RPMI7951 (cell line): ENCODE measurements at regions not wholly inside any gene's neighbourhood (a gene's known extent, or its start where the extent isn't known, plus 50 kb on each side); places are given as distances from the start of the nearest gene placed in this dataset.
"Not testable (repeated sequence)": the region's sequence is repeated elsewhere in the genome, so short reads cannot be mapped to it uniquely, and the experiment has no call there.

ENCODE experiments used
- DNase-seq: peaks from one replicate; pipeline ENCODE4 v3.0.0-alpha.2; 2012; ENCODE audit warnings: low read depth

DNA sequence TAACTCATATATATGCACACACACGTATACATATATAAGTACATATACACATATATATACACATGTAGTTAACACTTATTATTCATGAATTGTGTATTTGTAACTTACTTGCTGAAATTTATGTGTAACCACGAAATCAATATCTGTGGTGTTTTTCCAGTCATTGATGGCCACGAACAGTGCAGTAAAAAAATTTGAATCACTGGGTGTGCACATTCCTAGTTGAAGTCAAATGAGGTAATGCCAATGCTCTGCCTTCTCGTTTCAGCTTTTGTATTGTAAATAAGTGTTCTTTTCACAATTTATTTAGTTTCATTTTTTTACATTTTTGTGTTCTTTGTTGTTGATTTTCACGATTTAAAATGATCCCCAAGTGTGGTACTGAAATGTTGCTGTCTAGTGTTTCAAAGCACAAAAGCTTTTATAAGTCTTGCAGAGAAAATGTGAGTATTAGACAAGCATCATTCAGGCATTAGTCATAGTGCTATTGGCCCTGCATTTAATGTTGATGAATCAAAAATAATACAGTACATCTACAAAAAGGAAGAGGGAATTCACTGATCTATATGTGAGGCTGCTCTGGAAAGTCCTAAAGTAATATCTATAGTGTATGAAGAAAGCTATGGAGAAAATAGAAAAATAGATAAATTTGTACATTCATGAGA, 419.0 kb downstream of the DSC3 start:
- DNase-seq: no peak

DNA sequence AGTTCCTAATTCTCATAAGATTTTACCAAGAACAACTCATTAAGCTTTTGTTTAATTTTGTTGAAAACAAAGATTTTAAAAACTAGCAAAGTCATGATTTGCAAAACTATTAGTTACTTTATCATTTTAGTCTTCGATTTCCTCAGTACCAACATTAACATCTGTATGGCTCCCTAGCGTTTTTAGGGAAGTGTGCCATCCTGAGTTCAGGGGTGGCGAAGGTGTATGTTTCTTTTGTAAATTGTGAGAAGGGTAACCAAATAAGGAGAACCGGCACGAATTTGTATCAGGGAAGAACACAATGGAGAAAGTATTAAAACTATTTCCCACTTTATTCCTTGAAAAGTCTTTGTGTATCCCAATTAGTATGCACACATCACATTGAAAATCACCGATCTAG, 419.9 kb downstream of the DSC3 start:
- DNase-seq: no peak

DNA sequence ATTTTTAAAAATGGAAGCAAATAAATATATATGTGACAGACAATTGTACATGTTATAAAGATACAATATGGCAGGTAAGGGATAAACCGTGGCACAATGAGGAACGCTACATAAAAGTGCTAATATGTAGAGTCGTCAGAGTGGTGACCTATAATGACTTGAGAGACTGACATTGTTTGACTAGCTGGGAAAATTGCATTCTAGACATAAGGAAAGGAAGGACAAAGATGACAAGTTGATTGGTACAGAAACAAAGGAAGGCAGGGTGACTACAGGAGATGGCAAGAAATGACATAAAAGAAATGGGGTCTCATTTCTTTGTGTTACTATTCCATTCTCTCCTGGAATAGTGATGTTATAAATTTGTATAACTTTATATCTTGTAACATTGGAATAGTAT, 420.4 kb downstream of the DSC3 start:
- no peak for DNase-seq

DNA sequence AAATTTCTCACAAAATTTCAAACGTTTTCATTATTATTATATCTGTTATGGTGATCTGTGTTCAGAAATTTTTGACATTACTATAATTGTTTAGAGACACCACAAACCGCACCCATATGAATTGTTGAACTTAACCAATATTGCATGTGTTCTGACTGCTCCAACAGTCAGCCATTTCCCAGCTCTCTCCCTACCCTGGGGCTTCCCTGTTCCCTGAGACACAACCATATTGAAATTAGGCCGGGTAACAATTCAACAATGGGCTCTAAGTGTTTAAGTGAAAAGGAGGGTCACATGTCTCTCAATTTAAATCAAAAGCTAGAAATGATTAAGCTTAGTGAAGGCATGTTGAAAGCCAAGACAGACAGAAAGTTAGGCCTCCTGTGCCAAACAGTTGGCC, 424.0 kb downstream of the DSC3 start:
- no peak for DNase-seq

DNA sequence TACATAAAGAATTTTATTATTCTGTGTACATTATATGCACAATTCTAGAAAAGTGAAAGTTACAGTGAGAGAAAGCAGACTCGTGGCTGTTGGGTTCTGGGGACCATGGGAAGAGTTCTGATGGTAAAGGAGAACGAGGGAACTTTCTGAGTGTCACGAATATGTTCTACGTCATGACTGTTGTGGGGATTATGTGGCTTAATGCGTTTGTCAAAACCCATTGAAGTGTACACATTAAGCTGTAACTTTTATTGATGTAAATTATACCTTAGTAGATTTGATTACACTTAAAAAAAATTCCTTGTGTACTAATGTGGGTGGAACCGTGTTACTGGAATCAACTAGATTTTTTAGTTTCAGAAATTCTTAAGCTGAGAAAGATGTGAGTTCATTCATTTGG, 426.1 kb downstream of the DSC3 start:
- DNase-seq: no peak

DNA sequence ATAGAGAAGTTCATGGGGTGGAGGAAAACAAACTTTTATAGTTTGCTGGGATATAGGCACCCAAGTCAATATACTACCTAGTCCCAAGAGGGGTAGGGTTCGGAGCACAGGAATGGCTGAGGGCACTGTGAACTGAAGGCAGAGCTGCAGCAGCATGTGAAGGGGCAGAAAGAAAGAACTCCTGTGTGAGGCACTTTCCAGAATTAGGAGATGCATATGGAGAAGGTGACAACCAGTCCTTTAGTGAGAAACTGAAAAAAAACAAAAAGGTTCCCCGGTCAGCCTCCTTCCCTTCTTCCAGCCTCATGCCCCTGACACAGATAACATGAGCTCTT, 429.1 kb downstream of the DSC3 start:
- no peak for DNase-seq

DNA sequence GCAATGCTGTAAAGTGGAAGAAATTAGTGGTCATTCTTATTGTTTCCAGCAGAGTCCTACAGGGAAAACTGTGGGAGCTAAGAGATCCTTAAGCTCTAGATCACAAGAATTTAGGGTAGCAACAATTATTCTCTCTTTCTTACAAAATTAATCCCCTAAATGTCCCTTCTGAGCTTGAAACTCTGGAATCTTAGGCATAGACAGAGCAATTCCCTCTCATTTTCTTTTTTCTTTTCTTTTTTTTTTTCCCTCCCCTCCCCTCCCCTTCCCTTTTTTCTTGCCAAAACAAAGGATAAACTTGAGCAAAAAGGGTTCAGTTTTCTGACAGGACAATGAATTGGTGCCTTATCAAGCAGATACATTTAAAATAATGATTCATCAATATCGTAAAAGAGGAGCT, 441.0 kb downstream of the DSC3 start:
- no peak for DNase-seq

DNA sequence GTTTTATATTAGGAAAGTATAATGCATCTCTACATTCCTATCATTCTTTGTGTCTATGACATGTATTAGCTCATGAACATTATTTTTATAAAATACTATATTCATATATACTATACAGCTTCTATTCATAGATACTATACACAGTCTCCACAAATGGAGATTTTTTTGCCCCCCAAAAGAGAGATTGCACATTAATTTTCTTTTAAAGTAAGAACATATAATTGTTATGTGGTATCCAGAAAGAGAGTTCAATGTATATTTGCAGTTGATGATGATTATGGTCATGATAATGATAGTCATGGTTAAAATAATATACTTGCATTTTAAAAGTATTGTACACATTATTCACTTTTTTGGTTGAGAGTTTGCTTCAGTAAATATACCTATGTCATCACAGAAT, 445.3 kb downstream of the DSC3 start:
- no peak for DNase-seq

DNA sequence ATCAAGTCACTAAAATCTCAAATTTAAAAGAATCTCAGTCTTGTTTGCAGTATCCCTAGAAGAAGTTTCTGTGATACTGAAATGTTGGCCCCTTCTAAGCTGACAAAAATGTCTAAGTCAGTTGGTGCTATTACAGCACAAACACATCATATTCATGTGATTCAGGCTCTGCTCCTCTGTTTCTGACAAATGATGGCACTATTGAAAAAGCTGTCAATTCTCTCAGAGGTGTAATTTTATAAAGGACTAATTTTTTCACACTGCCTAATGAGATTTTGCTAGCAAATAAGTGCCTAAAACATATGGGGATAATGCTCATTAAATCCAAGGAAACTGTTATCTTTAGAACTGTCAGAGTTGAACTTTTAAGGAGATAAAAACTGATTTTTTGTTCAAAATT, 445.9 kb downstream of the DSC3 start:
- DNase-seq: no peak

DNA sequence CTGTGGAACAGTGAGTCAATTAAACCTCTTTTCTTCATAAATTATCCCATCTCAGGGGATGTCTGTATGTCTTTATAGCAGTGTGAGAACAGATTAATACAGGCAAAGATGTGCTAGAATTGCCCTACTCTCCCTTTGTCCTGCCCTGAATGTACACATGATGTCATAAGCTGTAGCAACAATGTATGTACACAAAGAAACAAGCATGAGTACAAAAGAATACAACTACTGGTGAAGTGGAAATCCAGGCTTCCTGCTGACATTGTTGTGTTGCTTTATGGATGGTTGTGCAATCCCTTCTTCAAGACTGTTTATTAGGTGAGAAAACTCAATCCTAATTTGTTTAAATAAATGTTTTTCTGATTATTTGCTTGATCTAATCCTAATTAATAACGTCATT, 446.6 kb downstream of the DSC3 start:
- DNase-seq: no peak

DNA sequence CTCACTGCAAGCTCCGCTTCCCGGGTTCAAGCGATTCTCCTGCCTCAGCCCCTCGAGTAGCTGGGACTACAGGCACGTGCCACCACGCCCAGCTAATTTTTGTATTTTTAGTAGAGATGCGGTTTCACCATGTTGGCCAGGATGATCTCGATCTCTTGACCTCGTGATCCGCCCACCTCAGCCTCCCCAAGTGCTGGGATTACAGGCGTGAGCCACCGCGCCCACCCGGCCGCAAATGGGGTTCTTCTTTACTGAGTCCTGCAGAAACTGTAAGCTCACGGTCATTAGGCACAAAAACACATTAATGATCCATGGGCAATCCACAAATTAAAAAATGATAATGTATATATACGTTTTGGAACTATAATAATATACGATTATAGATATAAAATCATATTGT, 447.6 kb downstream of the DSC3 start:
- DNase-seq: not testable (repeated sequence)

DNA sequence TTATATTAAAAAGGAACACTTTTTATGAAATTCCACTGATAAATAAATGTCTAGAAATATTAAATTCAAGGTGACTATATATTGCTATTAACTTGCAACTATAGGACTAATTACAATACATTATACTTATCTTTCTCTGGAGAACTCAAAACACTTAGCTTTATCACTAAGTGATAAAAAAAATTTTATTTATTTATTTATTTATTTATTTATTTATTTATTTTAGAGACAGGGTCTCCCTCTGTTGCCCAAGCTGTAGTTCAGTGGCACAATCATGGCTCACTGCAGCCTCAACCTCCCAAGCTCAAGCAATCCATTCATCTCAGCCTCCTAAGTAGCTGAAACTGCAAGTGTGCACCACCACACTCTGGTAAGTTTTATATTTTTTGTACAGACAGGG, 451.1 kb downstream of the DSC3 start:
- DNase-seq: no peak

DNA sequence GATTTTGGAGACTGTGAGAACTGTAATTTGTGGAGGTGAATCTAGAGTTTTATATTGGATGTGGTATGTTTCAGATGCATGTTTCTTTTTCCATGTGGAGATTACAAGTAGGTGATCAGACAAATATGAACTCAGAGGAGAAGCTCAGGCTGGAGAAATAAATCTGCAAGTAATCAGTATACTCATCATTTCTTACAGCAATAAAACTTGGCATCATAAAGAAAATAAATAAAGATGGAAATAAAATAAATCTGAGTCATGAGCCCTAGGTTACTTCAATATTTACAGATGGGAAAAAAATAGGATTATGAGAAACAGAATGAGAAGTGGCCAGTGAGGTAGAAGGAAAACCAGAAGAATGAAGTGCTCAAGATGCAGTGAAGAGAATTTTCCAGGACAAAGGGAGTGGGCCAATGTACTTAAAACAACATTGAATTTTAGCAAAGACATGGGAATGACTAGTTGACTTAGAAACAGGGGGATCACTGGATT, 453.8 kb downstream of the DSC3 start:
- no peak for DNase-seq

DNA sequence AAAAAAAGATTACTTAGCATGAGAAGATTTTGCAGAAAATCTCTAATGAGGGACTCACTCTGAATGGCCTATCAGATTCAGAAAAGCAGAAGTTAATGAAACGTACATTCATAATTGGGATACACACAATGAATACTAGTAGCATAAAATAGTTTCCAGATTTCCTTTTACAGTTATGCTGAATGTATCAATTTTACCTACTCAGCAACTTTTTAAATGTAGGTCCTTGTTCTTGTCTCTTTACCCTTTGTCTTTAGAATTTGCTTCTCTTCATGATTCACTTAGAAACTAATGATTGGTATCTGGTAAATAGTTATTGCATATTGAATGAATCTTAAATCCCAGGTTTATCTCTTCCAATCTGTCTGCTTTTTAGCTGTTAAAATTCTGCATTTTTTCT, 458.8 kb downstream of the DSC3 start:
- no peak for DNase-seq

DNA sequence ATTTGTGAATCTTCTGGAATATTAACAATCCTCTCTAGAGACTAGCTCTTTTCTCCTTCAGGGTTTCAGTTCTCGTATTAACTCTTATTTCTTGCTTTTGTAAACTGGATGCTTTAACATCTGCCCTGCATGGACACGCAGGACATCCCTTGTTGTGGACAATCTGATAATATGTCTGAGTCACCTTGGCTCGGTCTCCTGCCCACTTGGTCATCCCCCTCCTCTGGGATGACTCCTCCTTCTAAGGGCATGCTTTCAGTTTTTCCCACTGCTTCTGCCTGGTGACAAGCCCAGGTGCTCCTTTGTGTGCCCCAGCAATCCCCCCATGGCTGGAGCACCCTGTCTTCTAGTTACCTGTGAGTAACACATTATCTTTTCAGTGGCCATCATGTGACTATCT, 460.5 kb downstream of the DSC3 start:
- no peak for DNase-seq

DNA sequence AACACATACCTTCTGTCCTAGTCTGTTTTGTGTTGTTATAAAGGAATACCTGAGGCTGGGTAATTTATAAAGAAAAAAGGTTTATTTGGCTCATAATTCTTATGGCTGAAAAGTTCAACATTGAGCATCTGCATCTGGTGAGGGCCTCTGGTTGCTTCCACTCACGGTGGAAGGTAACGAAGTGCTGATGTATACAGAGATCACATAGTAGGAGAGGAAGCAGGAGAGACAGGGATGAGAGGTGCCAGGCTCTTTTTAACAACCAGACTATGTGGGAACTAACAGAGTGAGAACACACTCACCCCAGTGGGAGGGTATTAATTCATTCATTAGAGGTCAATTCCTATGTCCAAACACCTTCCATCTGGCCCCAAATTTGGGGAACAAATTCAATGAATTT, 463.8 kb downstream of the DSC3 start:
- DNase-seq: no peak

DNA sequence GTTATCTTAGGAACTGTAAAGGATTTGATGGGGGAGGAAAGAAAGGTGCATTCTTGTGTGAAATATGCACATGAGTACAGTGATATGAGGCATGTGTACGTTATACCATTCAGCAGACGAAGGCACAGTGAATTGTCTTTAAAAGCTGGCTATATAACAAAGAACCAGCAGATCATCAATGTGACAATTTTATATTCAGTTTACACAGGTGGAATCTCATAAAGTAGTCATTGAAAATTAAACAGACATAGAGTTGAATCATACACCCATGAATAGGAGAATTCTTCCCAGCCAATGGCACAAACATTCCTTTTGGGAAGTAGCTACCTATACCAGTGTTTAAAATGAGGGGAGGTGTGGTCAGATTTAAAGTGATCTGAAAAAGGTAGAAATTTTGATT, 470.3 kb downstream of the DSC3 start:
- DNase-seq: no peak

DNA sequence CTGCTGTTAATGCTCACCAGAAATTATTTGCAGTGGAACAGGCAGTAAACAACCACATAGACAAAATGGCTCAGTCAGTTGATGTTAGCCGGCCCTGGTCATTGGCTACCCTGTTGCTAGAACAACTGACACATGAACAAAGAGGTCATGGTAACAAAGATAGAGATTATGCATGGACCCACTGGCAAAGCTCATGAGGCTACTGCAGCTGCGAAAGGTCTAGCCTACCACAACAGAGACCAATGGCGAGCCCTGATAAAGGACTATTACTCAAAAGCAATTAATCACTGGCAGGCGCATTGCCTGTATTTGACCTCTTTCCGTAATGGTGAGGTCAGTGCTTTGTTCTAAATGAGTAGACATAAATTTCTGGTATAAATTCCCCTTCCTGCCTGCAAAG, 474.2 kb downstream of the DSC3 start:
- DNase-seq: no peak

DNA sequence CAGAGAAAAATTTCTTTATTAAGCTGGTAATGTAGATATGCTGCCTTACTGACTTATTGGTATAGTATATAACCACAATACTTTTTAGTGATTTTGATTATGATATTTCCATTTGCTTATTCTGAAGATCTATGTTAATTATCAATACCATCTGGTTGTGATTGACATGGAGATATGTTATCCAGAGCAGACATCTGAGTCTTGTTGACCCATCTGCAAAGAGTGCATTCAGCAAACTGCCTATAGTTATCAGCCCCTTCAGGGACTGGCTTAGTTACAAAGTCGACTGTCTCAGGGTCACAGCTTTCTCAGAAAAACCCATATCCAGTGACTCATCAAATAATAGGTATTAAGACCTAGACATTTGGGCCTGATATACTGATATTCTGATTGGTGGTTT, 475.7 kb downstream of the DSC3 start:
- DNase-seq: no peak

DNA sequence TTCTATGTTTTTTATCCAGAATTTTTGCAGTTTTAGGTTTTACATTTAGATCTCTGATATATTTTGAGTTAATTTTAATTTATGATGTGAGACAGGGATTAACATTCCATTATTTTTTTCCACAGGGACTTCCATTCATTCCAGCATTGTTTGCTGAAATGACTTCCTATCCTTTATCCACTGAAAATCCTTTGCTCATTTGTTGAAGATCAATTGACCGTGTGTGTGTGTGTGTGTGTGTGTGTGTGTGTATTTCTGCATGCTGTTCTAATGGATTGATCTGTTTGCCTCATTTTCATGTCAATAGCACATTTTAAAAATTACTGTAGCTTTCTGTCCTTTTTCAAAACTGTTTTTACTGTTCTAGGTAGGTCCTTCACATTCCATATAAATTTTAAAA, 480.3 kb downstream of the DSC3 start:
- no peak for DNase-seq

DNA sequence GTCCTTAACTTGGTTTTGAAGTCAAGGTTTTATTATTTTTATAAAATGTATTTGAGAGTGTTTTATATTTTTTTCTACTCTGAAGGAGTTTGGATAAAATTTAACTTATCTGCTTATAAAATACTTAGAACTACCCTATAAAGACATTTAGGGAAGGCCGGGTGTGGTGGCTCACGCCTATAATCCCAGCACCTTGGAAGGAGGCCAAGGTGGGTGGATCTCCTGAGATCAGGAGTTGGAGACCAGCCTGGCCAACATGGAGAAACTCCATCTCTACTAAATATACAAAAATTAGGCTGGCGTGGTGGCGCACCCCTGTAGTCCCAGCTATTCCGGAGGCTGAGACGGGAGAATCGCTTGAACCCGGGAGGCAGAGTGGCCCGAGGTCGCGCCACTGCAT, 486.4 kb downstream of the DSC3 start:
- DNase-seq: no peak

DNA sequence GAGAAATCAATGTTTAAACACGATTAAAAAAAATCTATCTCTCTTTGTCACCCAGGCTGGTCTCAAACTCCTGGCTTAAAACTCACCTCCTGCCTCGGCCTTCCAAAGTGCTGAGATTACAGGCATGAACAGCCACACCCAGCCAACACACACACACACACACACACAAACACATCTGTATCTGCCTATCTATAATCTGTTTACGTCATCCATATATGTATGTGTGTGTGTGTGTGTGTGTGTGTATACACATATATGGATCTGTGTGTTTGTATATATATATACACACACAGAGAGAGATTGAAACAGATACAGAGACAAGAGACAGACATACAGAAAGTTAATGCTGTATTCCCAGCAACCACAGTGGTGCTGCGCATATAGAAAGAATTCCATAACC, 497.1 kb downstream of the DSC3 start:
- no peak for DNase-seq

DNA sequence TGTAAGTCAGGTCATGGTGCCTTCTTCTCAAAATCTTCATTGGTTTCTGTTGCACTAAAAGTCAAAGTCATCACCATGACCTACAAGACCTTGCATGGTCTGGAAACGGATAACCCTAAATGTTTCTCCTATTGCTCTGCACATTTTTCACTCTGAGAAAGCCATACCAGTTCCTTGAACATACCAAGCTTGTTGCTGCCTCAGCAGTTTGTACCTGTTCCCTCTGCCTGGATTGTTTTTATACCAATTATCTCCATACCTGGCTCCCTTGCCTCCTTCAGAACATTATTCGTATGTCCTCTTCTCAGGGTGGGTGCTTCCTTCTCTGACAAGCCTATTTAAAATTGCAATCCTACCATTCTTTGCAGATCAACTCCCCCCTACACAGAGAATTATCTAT, 498.4 kb downstream of the DSC3 start:
- DNase-seq: no peak

DNA sequence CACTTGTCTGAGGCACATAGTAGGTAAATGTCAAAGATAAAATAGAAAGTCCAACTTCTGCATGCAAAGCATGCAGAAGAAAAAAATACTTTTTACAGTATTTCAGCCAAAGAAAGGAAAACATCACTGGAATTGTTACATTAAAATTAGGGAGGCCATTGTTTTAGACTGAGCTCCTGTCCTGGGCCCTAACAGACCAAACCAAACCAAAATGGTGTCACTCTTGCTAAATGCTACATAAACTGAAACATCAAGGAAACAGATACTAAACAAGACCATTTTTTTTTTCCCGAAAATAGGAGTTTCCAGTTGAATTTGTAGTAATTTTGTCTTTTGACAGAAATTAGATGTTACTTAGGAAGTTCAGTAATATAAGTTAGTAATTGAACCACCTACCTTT, 508.8 kb downstream of the DSC3 start:
- no peak for DNase-seq

DNA sequence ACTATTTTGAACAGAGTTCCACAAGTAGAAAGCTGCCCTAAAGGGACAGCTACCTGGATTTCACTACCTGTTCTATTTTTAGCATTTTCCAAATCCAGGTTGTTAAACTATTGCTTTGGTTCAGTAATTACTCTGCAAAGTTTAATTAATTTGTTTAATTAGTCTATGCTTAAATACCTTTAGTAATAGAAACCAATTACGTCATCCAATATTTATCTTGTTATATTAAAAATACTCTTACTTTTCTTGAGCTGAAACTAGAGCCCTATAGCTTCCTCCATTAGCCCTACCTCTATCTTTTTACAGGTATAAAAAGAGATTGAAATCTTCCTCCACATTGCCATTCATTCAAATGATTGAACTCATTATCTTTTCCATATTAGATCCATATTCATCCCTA, 514.6 kb downstream of the DSC3 start:
- DNase-seq: no peak
